Neuron (in vitro differentiated cells): ENCODE measurements at regions not wholly inside any gene's neighbourhood (a gene's known extent, or its start where the extent isn't known, plus 50 kb on each side); places are given as distances from the start of the nearest gene placed in this dataset.

ENCODE experiments used
- H2AFZ ChIP-seq: one replicate; pipeline ENCODE4 v1.6.1; 2013; ENCODE audit warnings: low read depth, mild to moderate bottlenecking, inconsistent platforms, low read length, moderate library complexity
- H3K27me3 ChIP-seq: one replicate; pipeline ENCODE4 v1.6.1; 2013; ENCODE audit warnings: low read length; ENCODE audit not compliant: insufficient read depth
- H3K36me3 ChIP-seq: one replicate; pipeline ENCODE4 v1.6.1; 2013; ENCODE audit warnings: low read length; ENCODE audit not compliant: insufficient read depth
- H3K4me1 ChIP-seq: one replicate; pipeline ENCODE4 v1.6.1; 2013; ENCODE audit warnings: low read length; ENCODE audit not compliant: insufficient read depth
- H3K4me3 ChIP-seq: 2 replicates; pipeline ENCODE4 v1.5.1; 2013; ENCODE audit warnings: mild to moderate bottlenecking, low read length, moderate library complexity
- H3K9me3 ChIP-seq: one replicate; pipeline ENCODE4 v1.6.1; 2013; ENCODE audit warnings: low read length

- Histone ChIP-seq H2AFZ (no peak overlapping the region), H3K9me3 (no peaks in the 10 kb centered on the region), H3K36me3 (no peaks in the 10 kb centered on the region), H3K27me3 (no peaks in the 10 kb centered on the region), H3K4me1 (no peaks in the 10 kb centered on the region), H3K4me3 (no peak overlapping the region)
These were observed 651.2 kb upstream of the MIR17HG start for GRCh38 chr13:90696254-90696653.

- Histone ChIP-seq H2AFZ (no peak overlapping the region), H3K4me3 (no peak overlapping the region), H3K36me3 (no peaks in the 10 kb centered on the region)
These were observed 650.8 kb upstream of the MIR17HG start for GRCh38 chr13:90696656-90697055.

GRCh38 chr13:90700340-90700739, 647.1 kb upstream of the MIR17HG start:
- no peak overlapping the region for H2AFZ ChIP-seq
- H3K9me3 ChIP-seq = no peaks in the 10 kb centered on the region
- H3K36me3 ChIP-seq = no peaks in the 10 kb centered on the region
- no peaks in the 10 kb centered on the region for H3K27me3 ChIP-seq
- no peak overlapping the region for H3K4me3 ChIP-seq
- H3K4me1 ChIP-seq = no peaks in the 10 kb centered on the region

More at GRCh38 chr13:90696656-90697055, 650.8 kb upstream of the MIR17HG start:
- no peaks in the 10 kb centered on the region for H3K27me3 ChIP-seq
- H3K4me1 ChIP-seq = no peaks in the 10 kb centered on the region
- H3K9me3 ChIP-seq = no peaks in the 10 kb centered on the region

GRCh38 chr13:90701264-90701663, 646.2 kb upstream of the MIR17HG start:
- Histone ChIP-seq H3K36me3 (no peaks in the 10 kb centered on the region), H3K4me3 (no peak overlapping the region)

GRCh38 chr13:90702050-90702449, 645.4 kb upstream of the MIR17HG start:
- no peaks in the 10 kb centered on the region for H3K9me3 ChIP-seq
- no peak overlapping the region for H3K4me3 ChIP-seq
- no peaks in the 10 kb centered on the region for H3K36me3 ChIP-seq
- no peak overlapping the region for H2AFZ ChIP-seq
- H3K4me1 ChIP-seq = no peaks in the 10 kb centered on the region
- no peaks in the 10 kb centered on the region for H3K27me3 ChIP-seq

More at GRCh38 chr13:90701264-90701663, 646.2 kb upstream of the MIR17HG start:
- Histone ChIP-seq H3K9me3 (no peaks in the 10 kb centered on the region), H3K27me3 (no peaks in the 10 kb centered on the region), H2AFZ (no peak overlapping the region), H3K4me1 (no peaks in the 10 kb centered on the region)

GRCh38 chr13:90706631-90707030, 640.9 kb upstream of the MIR17HG start:
- H2AFZ ChIP-seq = no peak overlapping the region
- H3K27me3 ChIP-seq = no peaks in the 10 kb centered on the region
- no peaks in the 10 kb centered on the region for H3K9me3 ChIP-seq
- no peaks in the 10 kb centered on the region for H3K36me3 ChIP-seq
- H3K4me3 ChIP-seq = no peak overlapping the region
- peaks cover 22% of the 10 kb centered on the region for H3K4me1 ChIP-seq

GRCh38 chr13:90708128-90708527, 639.4 kb upstream of the MIR17HG start:
- Histone ChIP-seq H2AFZ (no peak overlapping the region), H3K36me3 (no peaks in the 10 kb centered on the region), H3K9me3 (no peaks in the 10 kb centered on the region), H3K4me1 (peaks cover 22% of the 10 kb centered on the region), H3K4me3 (no peak overlapping the region), H3K27me3 (no peaks in the 10 kb centered on the region)

- no peaks in the 10 kb centered on the region for H3K9me3 ChIP-seq
- H3K4me3 ChIP-seq = no peak overlapping the region
- H3K4me1 ChIP-seq = peaks cover 22% of the 10 kb centered on the region
- no peaks in the 10 kb centered on the region for H3K36me3 ChIP-seq
- H2AFZ ChIP-seq = no peak overlapping the region
- H3K27me3 ChIP-seq = no peaks in the 10 kb centered on the region
These were observed 638.2 kb upstream of the MIR17HG start for GRCh38 chr13:90709319-90709718.

GRCh38 chr13:90710164-90710759, 637.2 kb upstream of the MIR17HG start:
- peaks cover 22% of the 10 kb centered on the region for H3K4me1 ChIP-seq
- peak overlapping the region; percentile 81 for H2AFZ ChIP-seq
- H3K9me3 ChIP-seq = no peaks in the 10 kb centered on the region
- H3K36me3 ChIP-seq = no peaks in the 10 kb centered on the region
- H3K27me3 ChIP-seq = no peaks in the 10 kb centered on the region
- no peak overlapping the region for H3K4me3 ChIP-seq

GRCh38 chr13:90713441-90714133, 633.9 kb upstream of the MIR17HG start:
- Histone ChIP-seq H3K36me3 (no peaks in the 10 kb centered on the region), H3K4me3 (no peak overlapping the region), H3K9me3 (no peaks in the 10 kb centered on the region), H3K4me1 (peaks cover 44% of the 10 kb centered on the region), H2AFZ (no peak overlapping the region), H3K27me3 (no peaks in the 10 kb centered on the region)

- H3K9me3 ChIP-seq = no peaks in the 10 kb centered on the region
- H3K36me3 ChIP-seq = no peaks in the 10 kb centered on the region
- peaks cover 39% of the 10 kb centered on the region for H3K4me1 ChIP-seq
- no peaks in the 10 kb centered on the region for H3K27me3 ChIP-seq
- H3K4me3 ChIP-seq = no peak overlapping the region
- H2AFZ ChIP-seq = no peak overlapping the region
These were observed 632.0 kb upstream of the MIR17HG start for GRCh38 chr13:90715485-90715884.

- Histone ChIP-seq H3K27me3 (no peaks in the 10 kb centered on the region), H2AFZ (peak overlapping the region; percentile 58), H3K9me3 (no peaks in the 10 kb centered on the region), H3K4me1 (peaks cover 33% of the 10 kb centered on the region), H3K4me3 (no peak overlapping the region), H3K36me3 (no peaks in the 10 kb centered on the region)
These were observed 630.0 kb upstream of the MIR17HG start for GRCh38 chr13:90717451-90717936.

- peaks cover 34% of the 10 kb centered on the region for H3K4me1 ChIP-seq
- no peaks in the 10 kb centered on the region for H3K9me3 ChIP-seq
- H3K36me3 ChIP-seq = no peaks in the 10 kb centered on the region
- no peaks in the 10 kb centered on the region for H3K27me3 ChIP-seq
- no peak overlapping the region for H2AFZ ChIP-seq
- no peak overlapping the region for H3K4me3 ChIP-seq
These were observed 628.0 kb upstream of the MIR17HG start for GRCh38 chr13:90719461-90719860.
